ENCODE measurements at regions not wholly inside any gene's neighbourhood (a gene's known extent, or its start where the extent isn't known, plus 50 kb on each side); places are given as distances from the start of the nearest gene placed in this dataset.
A peak's percentile ranks its signal among the peaks of the same experiment; 100 is the strongest.
"Not testable (repeated sequence)": the region's sequence is repeated elsewhere in the genome, so short reads cannot be mapped to it uniquely, and the experiment has no call there.

- H3K4me3 ChIP-seq (ENCODE audit: low read length): no peak overlapping the region
- WGBS (ENCODE audit: insufficient coverage): no CpG with 5 or more reads among the region's 1 CpG
- no peaks in the 10 kb centered on the region for H3K27me3 ChIP-seq (ENCODE audit: control insufficient read depth, insufficient read depth, low read length)
- no peak for DNase-seq
- H3K27ac ChIP-seq (ENCODE audit: low read length): no peak overlapping the region
- no peaks in the 10 kb centered on the region for H3K4me1 ChIP-seq (ENCODE audit: control insufficient read depth, insufficient read depth, low read length)
- no peaks in the 10 kb centered on the region for H3K36me3 ChIP-seq (ENCODE audit: control insufficient read depth, insufficient read depth, low read length)
- no peaks in the 10 kb centered on the region for H3K9me3 ChIP-seq (replicated peaks; ENCODE audit: control insufficient read depth, low read depth, low read length)
These were observed 60.4 kb upstream of the PDHA2 start for GRCh38 chr4:95779447-95779846.

GRCh38 chr4:95778666-95779065 lies 61.2 kb upstream of the PDHA2 start:
- no peak for DNase-seq
- Histone ChIP-seq H3K4me3 (ENCODE audit: low read length) (no peak overlapping the region), H3K4me1 (ENCODE audit: control insufficient read depth, insufficient read depth, low read length) (no peaks in the 10 kb centered on the region)

GRCh38 chr4:95770605-95771004 lies 69.3 kb upstream of the PDHA2 start:
- H3K4me1 ChIP-seq (ENCODE audit: control insufficient read depth, insufficient read depth, low read length); DNase-seq; H3K36me3 ChIP-seq (ENCODE audit: control insufficient read depth, insufficient read depth, low read length); H3K27ac ChIP-seq (ENCODE audit: low read length); H3K27me3 ChIP-seq (ENCODE audit: control insufficient read depth, insufficient read depth, low read length); H3K4me3 ChIP-seq (ENCODE audit: low read length); H3K9me3 ChIP-seq (replicated peaks; ENCODE audit: control insufficient read depth, low read depth, low read length): not testable (repeated sequence)
- no CpG with 5 or more reads among the region's 3 CpGs for WGBS (ENCODE audit: insufficient coverage)

More at GRCh38 chr4:95778666-95779065, 61.2 kb upstream of the PDHA2 start:
- Histone ChIP-seq H3K27me3 (ENCODE audit: control insufficient read depth, insufficient read depth, low read length) (no peaks in the 10 kb centered on the region), H3K27ac (ENCODE audit: low read length) (no peak overlapping the region), H3K36me3 (ENCODE audit: control insufficient read depth, insufficient read depth, low read length) (no peaks in the 10 kb centered on the region), H3K9me3 (replicated peaks; ENCODE audit: control insufficient read depth, low read depth, low read length) (no peaks in the 10 kb centered on the region)

- Histone ChIP-seq H3K4me1 (ENCODE audit: control insufficient read depth, insufficient read depth, low read length) (no peaks in the 10 kb centered on the region), H3K9me3 (replicated peaks; ENCODE audit: control insufficient read depth, low read depth, low read length) (no peaks in the 10 kb centered on the region), H3K27ac (ENCODE audit: low read length) (no peak overlapping the region), H3K27me3 (ENCODE audit: control insufficient read depth, insufficient read depth, low read length) (no peaks in the 10 kb centered on the region), H3K4me3 (ENCODE audit: low read length) (no peak overlapping the region), H3K36me3 (ENCODE audit: control insufficient read depth, insufficient read depth, low read length) (no peaks in the 10 kb centered on the region)
- 100% methylated on average over 2 of the region's 3 CpGs for WGBS (ENCODE audit: insufficient coverage)
- no peak for DNase-seq
These were observed 74.9 kb upstream of the PDHA2 start for GRCh38 chr4:95764961-95765360.

GRCh38 chr4:95761871-95762270 lies 78.0 kb upstream of the PDHA2 start:
- WGBS (ENCODE audit: insufficient coverage): 86% methylated on average over 1 of the region's 3 CpGs
- Histone ChIP-seq H3K4me3 (ENCODE audit: low read length) (no peak overlapping the region), H3K9me3 (replicated peaks; ENCODE audit: control insufficient read depth, low read depth, low read length) (no peaks in the 10 kb centered on the region), H3K27me3 (ENCODE audit: control insufficient read depth, insufficient read depth, low read length) (no peaks in the 10 kb centered on the region), H3K36me3 (ENCODE audit: control insufficient read depth, insufficient read depth, low read length) (no peaks in the 10 kb centered on the region), H3K4me1 (ENCODE audit: control insufficient read depth, insufficient read depth, low read length) (no peaks in the 10 kb centered on the region), H3K27ac (ENCODE audit: low read length) (no peak overlapping the region)
- DNase-seq: no peak

- Histone ChIP-seq H3K36me3 (ENCODE audit: control insufficient read depth, insufficient read depth, low read length) (no peaks in the 10 kb centered on the region), H3K4me3 (ENCODE audit: low read length) (no peak overlapping the region), H3K9me3 (replicated peaks; ENCODE audit: control insufficient read depth, low read depth, low read length) (no peaks in the 10 kb centered on the region), H3K4me1 (ENCODE audit: control insufficient read depth, insufficient read depth, low read length) (no peaks in the 10 kb centered on the region), H3K27ac (ENCODE audit: low read length) (no peak overlapping the region), H3K27me3 (ENCODE audit: control insufficient read depth, insufficient read depth, low read length) (no peaks in the 10 kb centered on the region)
- 100% methylated on average over 1 of the region's 1 CpG for WGBS (ENCODE audit: insufficient coverage)
- DNase-seq: peak; percentile 1
These were observed 78.5 kb upstream of the PDHA2 start for GRCh38 chr4:95761426-95761825.

DNA sequence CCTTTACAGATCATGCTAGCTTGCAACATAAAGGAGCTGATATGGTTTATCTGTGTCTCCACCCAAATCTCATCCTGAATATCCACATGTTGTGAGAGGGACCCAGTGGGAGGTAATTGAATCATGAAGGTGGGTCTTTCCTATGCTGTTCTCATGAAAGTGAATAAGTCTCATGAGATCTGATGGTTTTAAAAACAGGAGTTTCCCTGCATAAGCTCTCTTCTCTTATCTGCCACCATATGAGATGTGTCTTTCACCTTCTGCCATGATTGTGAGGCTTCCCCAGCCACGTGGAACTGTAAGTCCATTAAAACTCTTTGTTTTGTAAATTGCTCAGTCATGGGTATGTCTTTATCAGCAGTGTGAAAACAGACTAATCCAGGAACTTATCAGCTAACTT lies 79.2 kb upstream of the PDHA2 start:
- H3K27ac ChIP-seq (ENCODE audit: low read length); H3K27me3 ChIP-seq (ENCODE audit: control insufficient read depth, insufficient read depth, low read length); DNase-seq; H3K4me1 ChIP-seq (ENCODE audit: control insufficient read depth, insufficient read depth, low read length); H3K36me3 ChIP-seq (ENCODE audit: control insufficient read depth, insufficient read depth, low read length); H3K9me3 ChIP-seq (replicated peaks; ENCODE audit: control insufficient read depth, low read depth, low read length); H3K4me3 ChIP-seq (ENCODE audit: low read length): not testable (repeated sequence)
- WGBS (ENCODE audit: insufficient coverage): no CpG with 5 or more reads among the region's 1 CpG

DNA sequence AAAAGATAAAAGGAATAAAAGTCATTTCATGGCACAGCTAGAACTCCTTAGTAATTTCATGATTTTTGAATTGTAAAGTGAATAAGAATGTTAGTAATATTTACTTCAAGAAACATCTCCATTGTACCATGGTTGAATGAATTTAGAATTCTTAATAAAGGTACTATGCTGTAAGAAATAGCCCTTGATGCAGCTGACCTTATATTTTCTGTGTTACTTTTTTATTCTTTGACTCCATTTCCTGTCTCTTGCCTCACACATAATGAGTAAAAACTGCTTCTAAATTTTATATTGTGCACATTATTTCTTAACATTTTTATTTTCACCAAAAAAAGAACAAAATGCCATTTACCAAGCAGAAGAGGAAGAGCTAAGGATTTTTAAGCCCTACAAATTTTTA lies 81.9 kb upstream of the PDHA2 start:
- H3K36me3 ChIP-seq (ENCODE audit: control insufficient read depth, insufficient read depth, low read length): no peaks in the 10 kb centered on the region
- H3K27me3 ChIP-seq (ENCODE audit: control insufficient read depth, insufficient read depth, low read length): no peaks in the 10 kb centered on the region
- no peaks in the 10 kb centered on the region for H3K4me1 ChIP-seq (ENCODE audit: control insufficient read depth, insufficient read depth, low read length)
- DNase-seq: no peak
- H3K9me3 ChIP-seq (replicated peaks; ENCODE audit: control insufficient read depth, low read depth, low read length): no peaks in the 10 kb centered on the region
- no peak overlapping the region for H3K4me3 ChIP-seq (ENCODE audit: low read length)
- no peak overlapping the region for H3K27ac ChIP-seq (ENCODE audit: low read length)

GRCh38 chr4:95754667-95755066 lies 85.2 kb upstream of the PDHA2 start:
- Histone ChIP-seq H3K36me3 (ENCODE audit: control insufficient read depth, insufficient read depth, low read length) (no peaks in the 10 kb centered on the region), H3K4me3 (ENCODE audit: low read length) (no peak overlapping the region), H3K27ac (ENCODE audit: low read length) (no peak overlapping the region), H3K4me1 (ENCODE audit: control insufficient read depth, insufficient read depth, low read length) (no peaks in the 10 kb centered on the region), H3K9me3 (replicated peaks; ENCODE audit: control insufficient read depth, low read depth, low read length) (no peaks in the 10 kb centered on the region), H3K27me3 (ENCODE audit: control insufficient read depth, insufficient read depth, low read length) (no peaks in the 10 kb centered on the region)
- no peak for DNase-seq
- WGBS (ENCODE audit: insufficient coverage): no CpG with 5 or more reads among the region's 2 CpGs

DNA sequence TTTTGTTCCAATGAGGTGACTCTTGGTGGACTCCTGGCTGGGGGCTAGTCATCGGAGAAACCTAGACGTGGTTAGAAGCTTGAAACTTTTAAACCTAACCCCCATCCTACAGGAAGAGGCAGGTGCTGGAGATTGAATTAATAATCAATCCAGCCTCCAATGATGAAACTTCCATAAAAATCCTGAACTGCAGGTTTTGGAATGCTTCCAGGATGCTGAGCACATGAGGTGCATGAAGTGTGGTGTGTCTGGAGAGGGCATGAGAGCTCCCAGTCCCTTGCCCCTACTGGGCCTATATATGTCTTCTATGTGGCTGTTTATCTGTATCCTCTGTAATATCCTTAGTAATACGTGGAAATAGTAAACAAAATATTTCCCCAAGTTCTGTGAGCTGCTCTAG lies 90.7 kb upstream of the PDHA2 start:
- Histone ChIP-seq H3K4me1 (ENCODE audit: control insufficient read depth, insufficient read depth, low read length) (no peaks in the 10 kb centered on the region), H3K27me3 (ENCODE audit: control insufficient read depth, insufficient read depth, low read length) (no peaks in the 10 kb centered on the region), H3K27ac (ENCODE audit: low read length) (no peak overlapping the region), H3K9me3 (replicated peaks; ENCODE audit: control insufficient read depth, low read depth, low read length) (peaks cover 2% of the 10 kb centered on the region), H3K36me3 (ENCODE audit: control insufficient read depth, insufficient read depth, low read length) (no peaks in the 10 kb centered on the region), H3K4me3 (ENCODE audit: low read length) (no peak overlapping the region)
- WGBS (ENCODE audit: insufficient coverage): no CpG with 5 or more reads among the region's 3 CpGs
- no peak for DNase-seq

- Histone ChIP-seq H3K27me3 (ENCODE audit: control insufficient read depth, insufficient read depth, low read length) (no peaks in the 10 kb centered on the region), H3K36me3 (ENCODE audit: control insufficient read depth, insufficient read depth, low read length) (no peaks in the 10 kb centered on the region), H3K9me3 (replicated peaks; ENCODE audit: control insufficient read depth, low read depth, low read length) (peaks cover 4% of the 10 kb centered on the region), H3K4me3 (ENCODE audit: low read length) (no peak overlapping the region), H3K4me1 (ENCODE audit: control insufficient read depth, insufficient read depth, low read length) (no peaks in the 10 kb centered on the region), H3K27ac (ENCODE audit: low read length) (no peak overlapping the region)
- no peak for DNase-seq
These were observed 97.0 kb upstream of the PDHA2 start for GRCh38 chr4:95742872-95743271.

All from muscle of leg (tissue), 3 donors.